Panc1 (cell line): ENCODE measurements at regions not wholly inside any gene's neighbourhood (a gene's known extent, or its start where the extent isn't known, plus 50 kb on each side); places are given as distances from the start of the nearest gene placed in this dataset.

ENCODE experiments used
- ATAC-seq: fragments of 200-7000 bp; cut with Tn5 transposase; 2 replicates; pipeline ENCODE4 v1.9.1; 2020; ENCODE audit warnings: mild to moderate bottlenecking, moderate library complexity
- BruUV-seq: library from RNA; stranded (reverse); fragments of 400-500 nt; replicated peaks from 2 replicates; lab custom pipeline; 2021; lab: Mats Ljungman, UMichigan
- CTCF ChIA-PET: fragments of 300-600 bp; sonication (Branson Sonifier 250); formaldehyde crosslinking; loops from one replicate; lab custom pipeline; 2022; ENCODE audit warnings: antibody characterized with exemption; lab: Charles Lee
- POLR2A ChIA-PET: fragments of 300-600 bp; sonication (Branson Sonifier 250); formaldehyde crosslinking; loops from one replicate; lab custom pipeline; 2022; ENCODE audit warnings: antibody characterized with exemption; lab: Charles Lee
- DNase-seq: peaks from one replicate; pipeline ENCODE4 v3.0.0-alpha.2; 2010; ENCODE audit warnings: low read depth, low spot score
- H3K27ac ChIP-seq: 2 replicates; pipeline ENCODE4 v1.5.1; 2011; ENCODE audit warnings: mild to moderate bottlenecking, low read length, inconsistent platforms
- H3K27me3 ChIP-seq: fragments of 200-500 bp; sonication (Bioruptor generic); 2 replicates; pipeline ENCODE4 v1.6.0; 2014; ENCODE audit warnings: low read length, inconsistent platforms; ENCODE audit not compliant: control insufficient read depth, insufficient read depth
- H3K36me3 ChIP-seq: fragments of 200-500 bp; sonication (Bioruptor generic); 2 replicates; pipeline ENCODE4 v1.5.1; 2014; ENCODE audit warnings: inconsistent platforms, mild to moderate bottlenecking, low read length, moderate library complexity; ENCODE audit not compliant: control insufficient read depth, insufficient read depth
- H3K4me1 ChIP-seq: 2 replicates; pipeline ENCODE4 v1.5.1; 2011; ENCODE audit warnings: inconsistent platforms, mild to moderate bottlenecking, low read length, moderate library complexity; ENCODE audit not compliant: control insufficient read depth, insufficient read depth
- H3K4me3 ChIP-seq, 2 experiments: 2 replicates each; pipeline ENCODE4 v1.5.1; 2011 to 2012; ENCODE audit warnings: low read depth in 2 of 2, low read length in 2 of 2, mild to moderate bottlenecking in 2 of 2, inconsistent platforms in 1 of 2, moderate library complexity in 1 of 2
- H3K9me3 ChIP-seq: fragments of 200-500 bp; sonication (Bioruptor generic); 2 replicates; pipeline ENCODE4 v1.5.1; 2014; ENCODE audit warnings: low read depth, mild to moderate bottlenecking, inconsistent platforms, low read length, moderate library complexity; ENCODE audit not compliant: control insufficient read depth, insufficient read depth
- POLR2AphosphoS5 ChIP-seq: IDR thresholded peaks from 2 replicates; pipeline ENCODE4 v1.6.1; 2012; ENCODE audit warnings: mild to moderate bottlenecking, low read depth, low read length, moderate library complexity
- SIN3A ChIP-seq: IDR thresholded peaks from 2 replicates; pipeline ENCODE4 v1.6.1; 2012; ENCODE audit warnings: low read depth, mild to moderate bottlenecking, low read length, moderate library complexity, borderline replicate concordance; ENCODE audit not compliant: insufficient read depth
- TCF7L2 ChIP-seq: IDR thresholded peaks from 2 replicates; pipeline ENCODE4 v1.6.1; 2011; ENCODE audit warnings: mild to moderate bottlenecking, low read depth, low read length, inconsistent platforms
- in situ Hi-C: cut with HindIII; loops from 2 replicates; pipeline ENCODE4 v1.10.0; 2016; ENCODE audit warnings: low sequenced_read_pairs, low pct_unique_long_range_greater_than_20kb
- intact Hi-C: fragments of 100-400 bp; cut with micrococcal nuclease; formaldehyde crosslinking; loops from one replicate; pipeline ENCODE4 v1.10.0; 2022; ENCODE audit not compliant: unreplicated experiment
- TF ChIP-seq, protein P1 (sequence below): fragments of 450-650 bp; IDR thresholded peaks from 2 replicates; pipeline ENCODE4 v1.5.1; 2017; ENCODE audit warnings: mild to moderate bottlenecking
- TF ChIP-seq, protein P2 (sequence below), 2 experiments: IDR thresholded peaks; 2 replicates each; pipeline ENCODE4 v1.6.1; 2011 to 2012; ENCODE audit warnings: low read depth in 2 of 2, control low read depth in 1 of 2, low read length in 1 of 2, mild to moderate bottlenecking in 1 of 2, moderate library complexity in 1 of 2; ENCODE audit not compliant: insufficient read depth in 1 of 2

DNA sequence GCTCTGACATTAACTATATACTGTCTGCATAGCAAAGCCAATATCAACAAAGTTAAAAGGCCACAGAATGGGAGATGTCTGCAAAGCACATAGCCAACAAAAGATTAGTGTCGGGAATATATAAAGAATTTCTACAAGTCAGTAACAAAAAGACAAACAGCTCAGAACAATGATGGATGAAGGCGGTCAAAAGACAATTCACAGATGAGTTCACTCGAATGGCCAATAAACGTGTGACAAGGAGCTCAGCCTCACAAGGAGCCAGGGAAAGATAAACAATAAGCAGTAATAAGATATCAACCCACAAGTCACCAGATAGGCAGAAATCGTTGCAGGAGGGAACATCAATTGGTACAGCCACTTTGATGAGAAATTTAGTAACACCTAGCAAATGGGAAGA is 106.0 kb upstream of the ISX start:
- ChIA-PET POLR2A (no interaction called here), CTCF (no interaction called here)
- H3K4me3 ChIP-seq = no peak overlapping the region
- H3K9me3 ChIP-seq = no peaks in the 10 kb centered on the region
- no peak for DNase-seq
- no peaks in the 10 kb centered on the region for H3K27me3 ChIP-seq
- no peaks in the 10 kb centered on the region for H3K4me1 ChIP-seq
- in situ Hi-C loops = no loop called here
- TF ChIP-seq, protein P1, sequence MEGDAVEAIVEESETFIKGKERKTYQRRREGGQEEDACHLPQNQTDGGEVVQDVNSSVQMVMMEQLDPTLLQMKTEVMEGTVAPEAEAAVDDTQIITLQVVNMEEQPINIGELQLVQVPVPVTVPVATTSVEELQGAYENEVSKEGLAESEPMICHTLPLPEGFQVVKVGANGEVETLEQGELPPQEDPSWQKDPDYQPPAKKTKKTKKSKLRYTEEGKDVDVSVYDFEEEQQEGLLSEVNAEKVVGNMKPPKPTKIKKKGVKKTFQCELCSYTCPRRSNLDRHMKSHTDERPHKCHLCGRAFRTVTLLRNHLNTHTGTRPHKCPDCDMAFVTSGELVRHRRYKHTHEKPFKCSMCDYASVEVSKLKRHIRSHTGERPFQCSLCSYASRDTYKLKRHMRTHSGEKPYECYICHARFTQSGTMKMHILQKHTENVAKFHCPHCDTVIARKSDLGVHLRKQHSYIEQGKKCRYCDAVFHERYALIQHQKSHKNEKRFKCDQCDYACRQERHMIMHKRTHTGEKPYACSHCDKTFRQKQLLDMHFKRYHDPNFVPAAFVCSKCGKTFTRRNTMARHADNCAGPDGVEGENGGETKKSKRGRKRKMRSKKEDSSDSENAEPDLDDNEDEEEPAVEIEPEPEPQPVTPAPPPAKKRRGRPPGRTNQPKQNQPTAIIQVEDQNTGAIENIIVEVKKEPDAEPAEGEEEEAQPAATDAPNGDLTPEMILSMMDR = no peak
- TF ChIP-seq, protein P2, sequence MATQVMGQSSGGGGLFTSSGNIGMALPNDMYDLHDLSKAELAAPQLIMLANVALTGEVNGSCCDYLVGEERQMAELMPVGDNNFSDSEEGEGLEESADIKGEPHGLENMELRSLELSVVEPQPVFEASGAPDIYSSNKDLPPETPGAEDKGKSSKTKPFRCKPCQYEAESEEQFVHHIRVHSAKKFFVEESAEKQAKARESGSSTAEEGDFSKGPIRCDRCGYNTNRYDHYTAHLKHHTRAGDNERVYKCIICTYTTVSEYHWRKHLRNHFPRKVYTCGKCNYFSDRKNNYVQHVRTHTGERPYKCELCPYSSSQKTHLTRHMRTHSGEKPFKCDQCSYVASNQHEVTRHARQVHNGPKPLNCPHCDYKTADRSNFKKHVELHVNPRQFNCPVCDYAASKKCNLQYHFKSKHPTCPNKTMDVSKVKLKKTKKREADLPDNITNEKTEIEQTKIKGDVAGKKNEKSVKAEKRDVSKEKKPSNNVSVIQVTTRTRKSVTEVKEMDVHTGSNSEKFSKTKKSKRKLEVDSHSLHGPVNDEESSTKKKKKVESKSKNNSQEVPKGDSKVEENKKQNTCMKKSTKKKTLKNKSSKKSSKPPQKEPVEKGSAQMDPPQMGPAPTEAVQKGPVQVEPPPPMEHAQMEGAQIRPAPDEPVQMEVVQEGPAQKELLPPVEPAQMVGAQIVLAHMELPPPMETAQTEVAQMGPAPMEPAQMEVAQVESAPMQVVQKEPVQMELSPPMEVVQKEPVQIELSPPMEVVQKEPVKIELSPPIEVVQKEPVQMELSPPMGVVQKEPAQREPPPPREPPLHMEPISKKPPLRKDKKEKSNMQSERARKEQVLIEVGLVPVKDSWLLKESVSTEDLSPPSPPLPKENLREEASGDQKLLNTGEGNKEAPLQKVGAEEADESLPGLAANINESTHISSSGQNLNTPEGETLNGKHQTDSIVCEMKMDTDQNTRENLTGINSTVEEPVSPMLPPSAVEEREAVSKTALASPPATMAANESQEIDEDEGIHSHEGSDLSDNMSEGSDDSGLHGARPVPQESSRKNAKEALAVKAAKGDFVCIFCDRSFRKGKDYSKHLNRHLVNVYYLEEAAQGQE (IDR thresholded peaks at IDR 0.05; ENCODE audit: insufficient read depth in 1 of 2, low read depth in 2 of 2, low read length in 1 of 2) = no peak
- TF ChIP-seq TCF7L2 (no peak), SIN3A (no peak)
- BruUV-seq = no TSS peak
- intact Hi-C loops = no loop called here
- H3K36me3 ChIP-seq = no peaks in the 10 kb centered on the region
- no peak overlapping the region for H3K27ac ChIP-seq
- ATAC-seq = no peak

DNA sequence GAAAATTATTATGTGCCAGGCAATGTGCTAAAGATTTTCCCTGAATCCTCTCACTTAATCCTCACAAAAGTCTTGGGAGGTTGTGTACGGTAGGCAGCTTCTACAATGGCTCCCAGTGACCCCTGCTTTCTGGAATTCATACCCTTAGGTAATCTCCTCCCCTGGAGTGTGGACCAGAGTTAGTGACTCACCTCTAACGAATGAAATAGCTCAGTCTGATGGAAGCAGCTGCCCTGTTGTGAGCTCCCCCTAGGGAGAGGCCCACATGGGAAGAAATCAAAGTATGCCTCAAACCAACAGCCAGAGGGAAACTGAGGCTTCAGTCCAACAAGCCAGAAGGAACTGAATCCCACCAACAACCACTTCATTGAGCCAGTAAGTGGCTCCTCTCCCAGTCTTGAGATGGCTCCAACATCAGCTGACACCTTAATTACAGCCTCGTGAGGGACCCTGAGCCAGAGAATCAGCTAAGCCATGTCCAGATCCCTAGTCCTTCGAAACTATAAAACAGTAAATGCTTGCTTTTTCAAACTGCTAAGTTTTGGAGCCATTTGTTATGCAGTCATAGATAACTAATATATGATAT is 98.9 kb upstream of the ISX start:
- H3K4me1 ChIP-seq = no peaks in the 10 kb centered on the region
- no peak for ATAC-seq
- no peaks in the 10 kb centered on the region for H3K36me3 ChIP-seq
- DNase-seq = no peak
- TF ChIP-seq, protein P2 (IDR thresholded peaks at IDR 0.05; ENCODE audit: insufficient read depth in 1 of 2, low read depth in 2 of 2, low read length in 1 of 2) = no peak
- TF ChIP-seq, protein P1 = no peak
- TF ChIP-seq POLR2AphosphoS5 (no peak), SIN3A (no peak), TCF7L2 (no peak)
- no peaks in the 10 kb centered on the region for H3K27me3 ChIP-seq
- no TSS peak for BruUV-seq
- H3K4me3 ChIP-seq = no peak overlapping the region
- CTCF ChIA-PET = no interaction called here
- no peak overlapping the region for H3K27ac ChIP-seq
- in situ Hi-C loops (no loop called here), intact Hi-C loops (no loop called here)
- no peaks in the 10 kb centered on the region for H3K9me3 ChIP-seq
- POLR2A ChIA-PET = no interaction called here
